Ishikawa (cell line): ENCODE measurements at regions not wholly inside any gene's neighbourhood (a gene's known extent, or its start where the extent isn't known, plus 50 kb on each side); places are given as distances from the start of the nearest gene placed in this dataset.

Source experiments
- CEBPB ChIP-seq: IDR thresholded peaks from 2 replicates; pipeline ENCODE4 v1.6.1; 2012
- CREB1 ChIP-seq: IDR thresholded peaks from 2 replicates; pipeline ENCODE4 v1.6.1; 2012; ENCODE audit warnings: low read depth

GRCh38 chr12:67918441-67918840 is 70.8 kb upstream of the IFNG-AS1 start:
- TF ChIP-seq CREB1 (no peak), CEBPB (no peak)
